Fibroblast of the conjunctiva (primary cell): ENCODE measurements at regions not wholly inside any gene's neighbourhood (a gene's known extent, or its start where the extent isn't known, plus 50 kb on each side); places are given as distances from the start of the nearest gene placed in this dataset.

Experiments
- DNase-seq: peaks from one replicate; pipeline ENCODE4 v3.0.0-alpha.2; 2010; ENCODE audit warnings: low read depth

GRCh38 chr5:166329149-166329800 lies 1962.2 kb upstream of the WWC1 start:
- no peak for DNase-seq

GRCh38 chr5:166330036-166330435 lies 1961.4 kb upstream of the WWC1 start:
- DNase-seq, result no peak

- no peak for DNase-seq
Observed at GRCh38 chr5:166331521-166331920, 1959.9 kb upstream of the WWC1 start.

- no peak for DNase-seq
Observed at GRCh38 chr5:166338801-166339200, 1952.6 kb upstream of the WWC1 start.

GRCh38 chr5:166340039-166340438 lies 1951.4 kb upstream of the WWC1 start:
- no peak for DNase-seq

- no peak for DNase-seq
Observed at GRCh38 chr5:166341740-166342337, 1949.6 kb upstream of the WWC1 start.

- no peak for DNase-seq
Observed at GRCh38 chr5:166342402-166342801, 1949.0 kb upstream of the WWC1 start.

GRCh38 chr5:166346726-166347374 lies 1944.6 kb upstream of the WWC1 start:
- DNase-seq, result no peak

GRCh38 chr5:166349046-166349445 lies 1942.4 kb upstream of the WWC1 start:
- DNase-seq, result no peak

GRCh38 chr5:166353580-166353979 lies 1937.9 kb upstream of the WWC1 start:
- DNase-seq, result no peak

GRCh38 chr5:166354332-166354731 lies 1937.1 kb upstream of the WWC1 start:
- no peak for DNase-seq

- DNase-seq, result no peak
Observed at GRCh38 chr5:166356096-166356495, 1935.3 kb upstream of the WWC1 start.

GRCh38 chr5:166358127-166358830 lies 1933.2 kb upstream of the WWC1 start:
- no peak for DNase-seq

- DNase-seq, result no peak
Observed at GRCh38 chr5:166363087-166363760, 1928.2 kb upstream of the WWC1 start.

GRCh38 chr5:166365164-166365563 lies 1926.3 kb upstream of the WWC1 start:
- no peak for DNase-seq

GRCh38 chr5:166367391-166367790 lies 1924.1 kb upstream of the WWC1 start:
- no peak for DNase-seq

GRCh38 chr5:166369346-166369745 lies 1922.1 kb upstream of the WWC1 start:
- DNase-seq, result peak; percentile 13

GRCh38 chr5:166369807-166370206 lies 1921.6 kb upstream of the WWC1 start:
- DNase-seq, result no peak

- DNase-seq, result no peak
Observed at GRCh38 chr5:166370928-166371690, 1920.3 kb upstream of the WWC1 start.

GRCh38 chr5:166373817-166374216 lies 1917.6 kb upstream of the WWC1 start:
- DNase-seq, result no peak

GRCh38 chr5:166377756-166378155 lies 1913.7 kb upstream of the WWC1 start:
- no peak for DNase-seq

- no peak for DNase-seq
Observed at GRCh38 chr5:166379517-166379916, 1911.9 kb upstream of the WWC1 start.
